ENCODE measurements at regions not wholly inside any gene's neighbourhood (a gene's known extent, or its start where the extent isn't known, plus 50 kb on each side); places are given as distances from the start of the nearest gene placed in this dataset.
"Not testable (repeated sequence)": the region's sequence is repeated elsewhere in the genome, so short reads cannot be mapped to it uniquely, and the experiment has no call there.

- no peak for DNase-seq
Observed at GRCh38 chr9:21708856-21709255, 93.6 kb upstream of the MTAP start.

GRCh38 chr9:21709464-21710058, 92.9 kb upstream of the MTAP start:
- DNase-seq, result peak; percentile 87

GRCh38 chr9:21710548-21711191, 91.8 kb upstream of the MTAP start:
- DNase-seq, result no peak

GRCh38 chr9:21711504-21711903, 90.9 kb upstream of the MTAP start:
- DNase-seq, result no peak

GRCh38 chr9:21715408-21715807, 87.0 kb upstream of the MTAP start:
- no peak for DNase-seq

- DNase-seq, result no peak
Observed at GRCh38 chr9:21720758-21721157, 81.7 kb upstream of the MTAP start.

GRCh38 chr9:21727411-21727810, 75.0 kb upstream of the MTAP start:
- not testable (repeated sequence) for DNase-seq

- no peak for DNase-seq
Observed at GRCh38 chr9:21728781-21729180, 73.7 kb upstream of the MTAP start.

- DNase-seq, result no peak
Observed at GRCh38 chr9:21729648-21730047, 72.8 kb upstream of the MTAP start.

- no peak for DNase-seq
Observed at GRCh38 chr9:21730899-21731298, 71.5 kb upstream of the MTAP start.

GRCh38 chr9:21741151-21741550, 61.3 kb upstream of the MTAP start:
- DNase-seq, result no peak

- DNase-seq, result no peak
Observed at GRCh38 chr9:21744320-21744719, 58.1 kb upstream of the MTAP start.

- no peak for DNase-seq
Observed at GRCh38 chr9:21744841-21745240, 57.6 kb upstream of the MTAP start.

GRCh38 chr9:21746550-21746949, 55.9 kb upstream of the MTAP start:
- DNase-seq, result no peak

GRCh38 chr9:21747175-21747574, 55.3 kb upstream of the MTAP start:
- no peak for DNase-seq

GRCh38 chr9:21750021-21750735, 52.3 kb upstream of the MTAP start:
- DNase-seq, result no peak

GRCh38 chr9:21751998-21752397, 50.4 kb upstream of the MTAP start:
- DNase-seq, result no peak

Data from stimulated activated CD8-positive, alpha-beta memory T cell treated with anti-CD3 and anti-CD28 coated beads, Interleukin-4, amount 100 ng/mL, for 48 hours (primary cell).